Calu3 (cell line): ENCODE measurements at regions not wholly inside any gene's neighbourhood (a gene's known extent, or its start where the extent isn't known, plus 50 kb on each side); places are given as distances from the start of the nearest gene placed in this dataset.

Experiments
- BruUV-seq: library from RNA; stranded (reverse); fragments of 400-500 nt; replicated peaks from 2 replicates; lab custom pipeline; 2021; lab: Mats Ljungman, UMichigan
- CTCF ChIA-PET: fragments of 300-600 bp; sonication (Branson Sonifier 250); formaldehyde crosslinking; loops from one replicate; lab custom pipeline; 2022; ENCODE audit warnings: antibody characterized with exemption; lab: Charles Lee
- DNase-seq: peaks from one replicate; pipeline ENCODE4 v3.0.0; 2022
- H3K27ac Mint-ChIP-seq: one replicate; pipeline ENCODE4 v1.8.0; 2022; ENCODE audit warnings: mixed read lengths; ENCODE audit not compliant: unreplicated experiment
- H3K27me3 Mint-ChIP-seq: one replicate; pipeline ENCODE4 v1.8.0; 2022; ENCODE audit warnings: mixed read lengths; ENCODE audit not compliant: unreplicated experiment
- H3K36me3 Mint-ChIP-seq: one replicate; pipeline ENCODE4 v1.8.0; 2022; ENCODE audit warnings: mild to moderate bottlenecking, moderate library complexity, mixed read lengths; ENCODE audit not compliant: insufficient read depth, unreplicated experiment
- H3K4me1 Mint-ChIP-seq: one replicate; pipeline ENCODE4 v1.8.0; 2022; ENCODE audit warnings: mild to moderate bottlenecking, low read depth, mixed read lengths; ENCODE audit not compliant: unreplicated experiment
- H3K4me3 Mint-ChIP-seq: one replicate; pipeline ENCODE4 v1.8.0; 2022; ENCODE audit warnings: mild to moderate bottlenecking, low read depth, moderate library complexity, mixed read lengths; ENCODE audit not compliant: unreplicated experiment
- H3K9me3 Mint-ChIP-seq: one replicate; pipeline ENCODE4 v1.8.0; 2022; ENCODE audit warnings: low read depth, mixed read lengths; ENCODE audit not compliant: unreplicated experiment
- intact Hi-C: fragments of 100-400 bp; cut with micrococcal nuclease; formaldehyde crosslinking; loops from one replicate; pipeline ENCODE4 v1.10.0; 2022; ENCODE audit not compliant: unreplicated experiment
- TF ChIP-seq, protein P1 (sequence below): fragments of 200-600 bp; IDR thresholded peaks from one replicate; pipeline ENCODE4 v1.8.0; 2022; ENCODE audit warnings: antibody characterized with exemption; ENCODE audit not compliant: unreplicated experiment

DNA sequence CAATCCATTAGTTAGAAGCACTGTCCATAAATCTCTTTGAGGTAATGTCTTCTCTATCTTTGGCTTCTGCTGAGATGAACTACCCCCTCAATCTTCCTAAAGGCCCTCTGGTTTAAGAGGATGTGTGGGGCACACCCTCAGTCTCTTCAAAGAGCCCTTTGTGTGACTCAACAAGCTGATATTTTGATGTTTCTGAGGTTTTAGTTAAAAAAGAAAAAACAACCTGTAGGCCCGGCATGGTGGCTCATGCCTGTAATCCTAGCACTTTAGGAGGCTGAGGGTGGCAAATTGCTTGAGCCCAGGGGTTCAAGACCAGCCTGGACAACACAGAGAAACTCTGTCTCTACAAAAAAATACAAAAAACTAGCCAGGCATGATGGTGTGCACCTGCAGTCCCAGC, 593.5 kb downstream of the TMEM182 start:
- no TSS peak for BruUV-seq
- no peak overlapping the region for H3K4me3 Mint-ChIP-seq
- intact Hi-C loops = no loop called here
- no peak for DNase-seq
- TF ChIP-seq, protein P1, sequence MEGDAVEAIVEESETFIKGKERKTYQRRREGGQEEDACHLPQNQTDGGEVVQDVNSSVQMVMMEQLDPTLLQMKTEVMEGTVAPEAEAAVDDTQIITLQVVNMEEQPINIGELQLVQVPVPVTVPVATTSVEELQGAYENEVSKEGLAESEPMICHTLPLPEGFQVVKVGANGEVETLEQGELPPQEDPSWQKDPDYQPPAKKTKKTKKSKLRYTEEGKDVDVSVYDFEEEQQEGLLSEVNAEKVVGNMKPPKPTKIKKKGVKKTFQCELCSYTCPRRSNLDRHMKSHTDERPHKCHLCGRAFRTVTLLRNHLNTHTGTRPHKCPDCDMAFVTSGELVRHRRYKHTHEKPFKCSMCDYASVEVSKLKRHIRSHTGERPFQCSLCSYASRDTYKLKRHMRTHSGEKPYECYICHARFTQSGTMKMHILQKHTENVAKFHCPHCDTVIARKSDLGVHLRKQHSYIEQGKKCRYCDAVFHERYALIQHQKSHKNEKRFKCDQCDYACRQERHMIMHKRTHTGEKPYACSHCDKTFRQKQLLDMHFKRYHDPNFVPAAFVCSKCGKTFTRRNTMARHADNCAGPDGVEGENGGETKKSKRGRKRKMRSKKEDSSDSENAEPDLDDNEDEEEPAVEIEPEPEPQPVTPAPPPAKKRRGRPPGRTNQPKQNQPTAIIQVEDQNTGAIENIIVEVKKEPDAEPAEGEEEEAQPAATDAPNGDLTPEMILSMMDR = no peak
- H3K36me3 Mint-ChIP-seq = no peaks in the 10 kb centered on the region
- no peak overlapping the region for H3K27ac Mint-ChIP-seq
- CTCF ChIA-PET = no interaction called here
- H3K9me3 Mint-ChIP-seq = peaks cover 12% of the 10 kb centered on the region
- H3K4me1 Mint-ChIP-seq = no peaks in the 10 kb centered on the region
- no peaks in the 10 kb centered on the region for H3K27me3 Mint-ChIP-seq

DNA sequence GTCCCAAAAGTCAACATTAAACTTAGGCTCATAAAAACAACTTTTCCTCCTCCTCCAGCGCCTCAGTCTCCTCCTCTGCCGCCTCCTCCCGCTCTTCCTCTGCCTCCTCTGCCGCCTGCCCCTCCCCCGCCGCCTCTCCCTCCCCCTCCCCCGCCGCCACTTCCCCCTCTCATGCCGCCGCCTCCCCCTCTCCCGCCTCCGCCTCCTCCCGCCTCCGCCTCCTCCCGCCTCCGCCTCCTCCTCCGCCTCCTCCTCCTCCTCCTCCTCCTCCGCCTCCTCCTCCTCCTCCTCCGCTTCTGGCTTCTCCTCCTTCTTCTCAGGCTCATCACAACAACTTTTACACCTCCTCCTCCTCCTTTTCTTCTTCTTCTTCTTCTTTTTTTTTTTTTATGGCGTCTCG, 599.9 kb downstream of the TMEM182 start:
- no peak overlapping the region for H3K27ac Mint-ChIP-seq
- intact Hi-C loops = no loop called here
- CTCF ChIA-PET = no interaction called here
- no peak overlapping the region for H3K4me3 Mint-ChIP-seq
- BruUV-seq = no TSS peak
- H3K4me1 Mint-ChIP-seq = no peaks in the 10 kb centered on the region
- H3K27me3 Mint-ChIP-seq = no peaks in the 10 kb centered on the region
- H3K36me3 Mint-ChIP-seq = no peaks in the 10 kb centered on the region
- no peak for DNase-seq
- peaks cover 10% of the 10 kb centered on the region for H3K9me3 Mint-ChIP-seq
- TF ChIP-seq, protein P1 = no peak

DNA sequence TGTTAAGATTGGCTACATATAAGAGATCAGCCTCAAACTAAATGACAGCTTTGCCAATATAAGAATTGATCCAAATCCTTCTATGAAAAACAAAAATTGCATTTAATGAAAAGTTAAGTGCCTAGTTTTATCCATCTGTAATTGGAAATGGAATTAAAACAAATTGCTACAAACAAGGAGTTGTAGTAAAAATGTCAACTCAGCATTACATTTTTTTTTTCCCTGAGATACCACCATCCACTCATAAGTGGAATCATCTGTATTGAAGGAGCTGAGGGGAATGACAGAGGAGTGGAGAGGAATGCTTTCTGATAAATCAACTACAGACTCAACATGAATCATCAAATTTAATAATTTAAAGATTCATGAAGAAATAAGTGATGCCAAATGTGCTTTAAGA, 601.8 kb downstream of the TMEM182 start:
- intact Hi-C loops = no loop called here
- TF ChIP-seq, protein P1 = no peak
- Mint-ChIP-seq H3K36me3 (no peaks in the 10 kb centered on the region), H3K9me3 (peaks cover 6% of the 10 kb centered on the region), H3K27ac (no peak overlapping the region), H3K4me3 (no peak overlapping the region), H3K27me3 (no peaks in the 10 kb centered on the region), H3K4me1 (no peaks in the 10 kb centered on the region)
- no peak for DNase-seq
- no TSS peak for BruUV-seq
- CTCF ChIA-PET = no interaction called here

DNA sequence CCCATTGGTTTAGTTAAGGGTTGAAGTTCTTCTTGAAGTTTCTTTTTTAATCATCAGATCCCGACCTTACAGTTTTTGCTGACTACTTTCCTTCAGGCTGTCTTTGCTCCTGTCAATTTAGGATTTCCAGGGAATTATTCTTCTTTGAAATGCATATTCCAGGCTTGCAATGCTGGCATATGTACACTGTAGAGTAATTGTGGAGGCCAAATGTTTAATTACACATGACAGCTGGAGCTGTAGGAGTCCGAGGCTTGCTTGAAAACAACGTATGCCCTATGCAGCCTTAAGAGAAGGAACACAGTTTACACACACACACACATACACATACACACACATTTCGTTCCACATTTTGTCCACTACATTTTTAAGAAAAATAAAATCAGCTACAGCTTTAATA, 602.3 kb downstream of the TMEM182 start:
- no peaks in the 10 kb centered on the region for H3K27me3 Mint-ChIP-seq
- no peaks in the 10 kb centered on the region for H3K4me1 Mint-ChIP-seq
- no peak overlapping the region for H3K4me3 Mint-ChIP-seq
- intact Hi-C loops = no loop called here
- no TSS peak for BruUV-seq
- H3K9me3 Mint-ChIP-seq = peaks cover 6% of the 10 kb centered on the region
- CTCF ChIA-PET = no interaction called here
- no peak overlapping the region for H3K27ac Mint-ChIP-seq
- H3K36me3 Mint-ChIP-seq = no peaks in the 10 kb centered on the region
- DNase-seq = no peak
- TF ChIP-seq, protein P1 = no peak
